Forelimb muscle (tissue), 1 donor: ENCODE measurements at regions not wholly inside any gene's neighbourhood (a gene's known extent, or its start where the extent isn't known, plus 50 kb on each side); places are given as distances from the start of the nearest gene placed in this dataset.
"Not testable (repeated sequence)": the region's sequence is repeated elsewhere in the genome, so short reads cannot be mapped to it uniquely, and the experiment has no call there.

ENCODE experiments used
- DNase-seq: peaks from one replicate; pipeline ENCODE4 v3.0.0-alpha.2; 2013; ENCODE audit warnings: low read depth

GRCh38 chr5:127133071-127133470, 59.8 kb upstream of the C5orf63 start:
- DNase-seq: no peak

GRCh38 chr5:127136908-127137307, 63.6 kb upstream of the C5orf63 start:
- no peak for DNase-seq

- DNase-seq: no peak
These were observed 70.4 kb upstream of the C5orf63 start for GRCh38 chr5:127143722-127144121.

GRCh38 chr5:127153031-127153430, 79.7 kb upstream of the C5orf63 start:
- no peak for DNase-seq

GRCh38 chr5:127153521-127153920, 80.2 kb upstream of the C5orf63 start:
- no peak for DNase-seq

GRCh38 chr5:127163750-127164149, 90.4 kb upstream of the C5orf63 start:
- no peak for DNase-seq

- no peak for DNase-seq
These were observed 97.8 kb upstream of the C5orf63 start for GRCh38 chr5:127170918-127171600.

GRCh38 chr5:127176769-127177168, 103.5 kb upstream of the C5orf63 start:
- no peak for DNase-seq

- DNase-seq: not testable (repeated sequence)
These were observed 108.0 kb upstream of the MEGF10 start for GRCh38 chr5:127182631-127183030.

- DNase-seq: no peak
These were observed 107.3 kb upstream of the MEGF10 start for GRCh38 chr5:127183332-127183731.

GRCh38 chr5:127184851-127185250, 105.7 kb upstream of the MEGF10 start:
- DNase-seq: peak; percentile 8

GRCh38 chr5:127186657-127187056, 103.9 kb upstream of the MEGF10 start:
- DNase-seq: no peak

- DNase-seq: no peak
These were observed 102.9 kb upstream of the MEGF10 start for GRCh38 chr5:127187706-127188105.

GRCh38 chr5:127192150-127192549, 98.4 kb upstream of the MEGF10 start:
- DNase-seq: no peak

GRCh38 chr5:127192836-127193338, 97.7 kb upstream of the MEGF10 start:
- no peak for DNase-seq

GRCh38 chr5:127196042-127196441, 94.6 kb upstream of the MEGF10 start:
- no peak for DNase-seq

- not testable (repeated sequence) for DNase-seq
These were observed 93.0 kb upstream of the MEGF10 start for GRCh38 chr5:127197402-127198167.

GRCh38 chr5:127202738-127203137, 87.9 kb upstream of the MEGF10 start:
- not testable (repeated sequence) for DNase-seq

- no peak for DNase-seq
These were observed 86.8 kb upstream of the MEGF10 start for GRCh38 chr5:127203818-127204217.

GRCh38 chr5:127205147-127205546, 85.4 kb upstream of the MEGF10 start:
- no peak for DNase-seq

- DNase-seq: peak; percentile 51
These were observed 84.1 kb upstream of the MEGF10 start for GRCh38 chr5:127206320-127207113.

- no peak for DNase-seq
These were observed 80.6 kb upstream of the MEGF10 start for GRCh38 chr5:127210042-127210441.
